Inflammatory macrophage (primary cell): ENCODE measurements at regions not wholly inside any gene's neighbourhood (a gene's known extent, or its start where the extent isn't known, plus 50 kb on each side); places are given as distances from the start of the nearest gene placed in this dataset.

Source experiments
- DNase-seq, 2 donors: peaks; one replicate each; pipeline ENCODE4 v3.0.0-alpha.2; 2020 to 2022

DNA sequence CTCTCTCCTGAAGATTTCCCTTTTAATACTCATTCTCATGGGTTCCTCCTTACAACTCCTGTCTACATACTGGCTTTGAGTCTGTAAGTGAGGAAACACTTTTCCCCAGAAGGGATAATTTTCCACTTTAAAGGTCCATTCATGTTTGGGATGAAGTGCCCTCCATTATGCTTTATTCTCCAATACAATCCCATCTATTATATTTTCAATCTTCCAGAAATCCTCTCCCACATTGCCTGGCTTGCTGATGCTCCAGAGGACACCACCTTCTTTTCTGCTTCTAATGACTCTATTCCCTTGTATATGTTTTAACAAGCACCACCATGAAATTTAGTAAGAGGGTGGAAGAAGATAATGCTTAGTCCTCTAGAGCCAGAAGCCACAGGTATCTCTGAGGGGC, 92.7 kb upstream of the NBEA start:
- no peak for DNase-seq

DNA sequence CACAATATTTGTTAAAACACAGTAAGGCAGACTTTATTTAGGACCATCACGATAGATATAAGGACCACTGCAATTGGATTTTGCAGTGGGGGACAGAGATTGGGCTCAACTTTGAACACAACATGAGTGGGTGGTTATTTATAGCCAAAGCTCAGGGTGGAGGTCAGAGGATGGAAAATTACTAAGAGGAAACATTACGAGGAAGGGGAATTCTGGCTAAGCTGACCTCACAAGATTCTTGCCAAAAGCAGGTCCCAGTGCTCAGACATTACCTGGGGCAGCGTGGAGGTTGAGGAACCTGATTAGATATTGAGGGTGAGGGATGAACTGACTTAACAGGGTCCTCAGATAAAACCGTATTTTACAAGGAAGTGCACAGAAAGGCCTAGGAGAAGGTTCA, 88.9 kb upstream of the NBEA start:
- no peak for DNase-seq

- no peak for DNase-seq
These were observed 84.3 kb upstream of the NBEA start for GRCh38 chr13:34857558-34858325.

- DNase-seq = no peak
These were observed 79.8 kb upstream of the NBEA start for GRCh38 chr13:34862311-34862710.

DNA sequence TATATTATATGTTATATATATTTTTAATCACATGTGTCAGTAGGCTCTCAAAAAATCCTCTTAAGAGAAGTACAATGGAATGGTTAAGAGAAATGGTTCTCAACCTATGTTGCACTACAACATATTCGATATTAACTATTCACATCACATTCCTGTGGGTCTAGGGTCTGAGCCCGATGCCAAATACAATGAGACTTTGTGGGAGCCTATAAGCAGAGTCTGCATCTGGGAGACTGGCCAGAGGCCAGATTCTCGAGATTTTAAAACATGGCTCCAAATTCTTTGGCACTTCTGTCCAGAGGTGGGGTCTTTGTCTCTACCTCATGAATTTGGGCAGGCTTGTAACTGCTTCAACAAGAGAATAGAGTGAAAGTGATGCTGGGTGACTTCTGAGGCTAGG, 79.4 kb upstream of the NBEA start:
- DNase-seq = no peak

DNA sequence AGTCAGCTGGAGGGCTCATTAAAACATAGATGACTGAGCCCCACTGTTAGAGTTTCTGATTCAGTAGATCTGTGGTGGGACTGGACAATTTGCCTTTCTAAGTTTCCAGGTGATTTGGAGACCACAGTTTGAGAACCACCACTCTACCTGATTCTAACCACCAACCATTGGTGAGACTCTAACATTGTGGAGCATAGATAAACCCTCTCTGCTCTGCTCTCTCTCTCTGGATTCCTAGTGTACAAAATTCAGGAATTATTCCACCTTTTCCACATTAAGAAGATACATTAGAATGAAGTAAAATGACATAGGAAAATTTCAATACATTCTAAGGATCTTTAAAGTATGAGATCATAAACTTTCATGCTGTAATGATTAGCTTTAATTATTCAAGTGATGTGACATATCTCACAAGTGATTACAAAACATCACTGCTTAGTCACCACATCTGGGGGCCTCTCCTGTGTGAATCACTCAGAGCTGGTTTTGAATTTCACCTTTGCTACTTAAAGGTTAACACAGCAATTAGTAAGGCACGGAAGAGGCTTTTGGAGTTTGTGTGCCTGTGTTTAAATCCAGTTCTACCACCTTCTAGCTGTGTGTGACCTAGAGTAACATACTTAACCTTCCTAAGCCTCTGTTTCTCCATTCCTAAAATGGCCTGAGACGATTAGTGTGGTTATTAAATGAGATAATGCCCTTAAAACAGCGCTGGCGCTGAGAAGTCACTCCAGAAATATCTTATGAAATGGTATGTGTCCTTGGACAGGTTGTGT, 78.5 kb upstream of the NBEA start:
- DNase-seq = no peak

DNA sequence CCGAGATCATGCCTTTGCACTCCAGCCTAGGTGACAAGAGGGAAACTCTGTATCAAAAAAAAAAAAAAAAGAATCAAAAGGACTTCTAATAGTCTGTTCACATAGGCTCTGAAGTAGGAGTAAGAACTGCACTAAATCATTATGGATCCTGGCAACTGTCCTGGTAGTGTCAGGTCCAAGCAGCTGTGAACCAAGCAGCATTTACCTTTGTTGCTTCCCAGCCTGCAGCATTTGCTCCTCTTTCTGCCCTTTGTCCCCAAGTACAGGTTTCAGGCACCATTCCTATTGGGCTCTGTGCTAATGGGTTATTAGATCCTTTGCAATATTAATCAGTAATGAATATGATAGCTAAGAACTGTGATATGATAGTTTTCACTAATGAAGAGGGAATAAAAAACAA, 77.4 kb upstream of the NBEA start:
- DNase-seq = no peak

DNA sequence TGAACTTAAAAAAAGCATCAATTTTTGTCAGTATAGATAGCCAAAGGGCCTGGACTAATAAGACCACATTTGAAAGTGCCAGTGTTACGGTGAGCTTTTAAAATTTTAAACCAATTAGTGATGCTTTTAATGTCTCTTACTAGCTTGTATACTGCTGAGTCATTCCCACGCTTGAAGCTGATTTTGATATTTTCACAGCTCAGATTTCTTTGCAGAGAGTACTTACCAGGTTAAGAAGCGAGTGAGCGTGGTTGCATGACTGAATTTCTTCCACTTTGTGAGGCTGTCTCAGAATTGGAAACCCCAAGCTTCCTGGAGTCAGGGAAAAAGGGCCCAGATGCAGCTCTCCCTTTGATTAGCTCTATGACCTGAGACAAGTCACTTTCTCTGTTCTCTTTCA, 74.5 kb upstream of the NBEA start:
- DNase-seq = no peak

GRCh38 chr13:34868733-34869132, 73.3 kb upstream of the NBEA start:
- DNase-seq = no peak

- DNase-seq = no peak
These were observed 72.4 kb upstream of the NBEA start for GRCh38 chr13:34869696-34870095.

- no peak for DNase-seq
These were observed 63.7 kb upstream of the NBEA start for GRCh38 chr13:34878329-34878728.

GRCh38 chr13:34879851-34880250, 62.2 kb upstream of the NBEA start:
- DNase-seq = no peak

DNA sequence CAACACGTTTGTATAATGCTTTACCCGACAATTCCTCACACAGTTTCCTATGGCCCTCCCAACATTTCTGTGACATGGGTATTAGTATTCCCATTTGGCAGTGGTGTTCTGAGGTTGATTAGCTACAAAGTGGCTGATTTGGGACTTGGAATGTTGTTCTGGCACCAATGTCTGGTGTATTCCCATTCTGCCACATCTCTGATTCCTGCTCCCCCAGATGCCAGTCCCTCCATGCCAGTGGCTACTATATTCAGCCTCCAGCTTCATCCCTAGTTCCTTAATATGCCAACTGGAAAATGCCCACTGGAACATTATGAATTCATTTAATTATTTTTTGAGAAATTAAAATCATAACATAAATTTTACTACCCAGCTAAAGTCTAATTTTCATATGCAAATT, 60.6 kb upstream of the NBEA start:
- no peak for DNase-seq

GRCh38 chr13:34883396-34883795, 58.7 kb upstream of the NBEA start:
- DNase-seq = no peak

GRCh38 chr13:34884366-34884765, 57.7 kb upstream of the NBEA start:
- DNase-seq = no peak

- no peak for DNase-seq
These were observed 55.8 kb upstream of the NBEA start for GRCh38 chr13:34886121-34886875.

DNA sequence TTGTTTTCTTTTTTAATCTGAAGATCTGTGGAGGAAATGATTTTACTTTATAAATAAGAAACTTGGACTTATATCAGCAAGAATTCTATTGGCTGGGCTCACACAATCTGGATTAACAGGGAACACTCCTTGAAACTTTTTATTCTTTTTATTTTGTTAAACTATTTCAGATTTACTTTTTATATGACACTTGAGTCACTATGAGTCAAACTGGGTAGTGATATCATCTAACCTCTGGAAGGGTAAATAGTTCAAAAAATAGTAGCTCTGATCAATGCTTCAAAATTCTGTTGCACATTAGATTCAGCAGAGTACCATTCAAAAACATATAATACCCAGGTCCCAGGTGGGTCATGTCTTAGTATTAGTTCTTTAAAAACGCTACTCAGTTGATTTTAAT, 55.1 kb upstream of the NBEA start:
- no peak for DNase-seq
